Fibroblast of lung (primary cell): ENCODE measurements at regions not wholly inside any gene's neighbourhood (a gene's known extent, or its start where the extent isn't known, plus 50 kb on each side); places are given as distances from the start of the nearest gene placed in this dataset.

ENCODE experiments used
- EZH2 ChIP-seq: IDR thresholded peaks from 2 replicates; pipeline ENCODE4 v1.5.1; 2012; ENCODE audit warnings: low read length, control low read depth, mild to moderate bottlenecking; ENCODE audit errors: missing control alignments
- TF ChIP-seq, protein P1 (sequence below), 2 donors: IDR thresholded peaks in 1 of 2; conservative IDR thresholded peaks in 1 of 2; 1 replicate in 1 of 2; 2 replicates in 1 of 2; pipeline ENCODE4 v1.5.1; 2011 to 2012; ENCODE audit warnings: low read length in 2 of 2, control low read depth in 1 of 2, inconsistent platforms in 1 of 2, low read depth in 1 of 2, mild to moderate bottlenecking in 1 of 2

DNA sequence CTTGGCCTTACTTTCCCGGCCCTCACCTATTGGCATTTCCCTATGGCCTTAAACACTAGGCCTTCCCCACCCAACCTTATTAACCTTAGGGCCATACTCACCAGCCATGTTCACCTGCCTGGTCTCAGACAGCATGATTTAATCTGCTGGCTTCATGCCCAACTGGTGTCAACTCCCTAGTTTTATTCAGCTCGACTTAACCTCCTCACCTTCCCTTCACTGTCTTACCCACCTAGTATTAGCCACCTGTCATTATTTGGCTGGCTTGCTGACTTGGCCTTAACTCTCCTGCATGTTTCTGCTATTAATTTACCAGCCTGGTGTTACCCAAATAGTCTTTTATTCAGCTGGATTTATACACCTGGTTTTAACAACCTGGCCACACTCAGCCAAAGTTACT, 136.0 kb upstream of the ZSWIM2 start:
- TF ChIP-seq, protein P1, sequence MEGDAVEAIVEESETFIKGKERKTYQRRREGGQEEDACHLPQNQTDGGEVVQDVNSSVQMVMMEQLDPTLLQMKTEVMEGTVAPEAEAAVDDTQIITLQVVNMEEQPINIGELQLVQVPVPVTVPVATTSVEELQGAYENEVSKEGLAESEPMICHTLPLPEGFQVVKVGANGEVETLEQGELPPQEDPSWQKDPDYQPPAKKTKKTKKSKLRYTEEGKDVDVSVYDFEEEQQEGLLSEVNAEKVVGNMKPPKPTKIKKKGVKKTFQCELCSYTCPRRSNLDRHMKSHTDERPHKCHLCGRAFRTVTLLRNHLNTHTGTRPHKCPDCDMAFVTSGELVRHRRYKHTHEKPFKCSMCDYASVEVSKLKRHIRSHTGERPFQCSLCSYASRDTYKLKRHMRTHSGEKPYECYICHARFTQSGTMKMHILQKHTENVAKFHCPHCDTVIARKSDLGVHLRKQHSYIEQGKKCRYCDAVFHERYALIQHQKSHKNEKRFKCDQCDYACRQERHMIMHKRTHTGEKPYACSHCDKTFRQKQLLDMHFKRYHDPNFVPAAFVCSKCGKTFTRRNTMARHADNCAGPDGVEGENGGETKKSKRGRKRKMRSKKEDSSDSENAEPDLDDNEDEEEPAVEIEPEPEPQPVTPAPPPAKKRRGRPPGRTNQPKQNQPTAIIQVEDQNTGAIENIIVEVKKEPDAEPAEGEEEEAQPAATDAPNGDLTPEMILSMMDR (conservative IDR thresholded peaks at IDR 0.05 in 1 of 2, IDR thresholded peaks at IDR 0.05 in 1 of 2; ENCODE audit: low read depth in 1 of 2, low read length in 2 of 2), result no peak
- no peak for TF ChIP-seq EZH2
